Smooth muscle cell (in vitro differentiated cells): ENCODE measurements at regions not wholly inside any gene's neighbourhood (a gene's known extent, or its start where the extent isn't known, plus 50 kb on each side); places are given as distances from the start of the nearest gene placed in this dataset.

Experiments
- DNase-seq: peaks from one replicate; lab custom pipeline; 2025; ENCODE audit not compliant: unreplicated experiment; lab: John Stamatoyannopoulos, UW
- H2AFZ ChIP-seq: fragments of 200-600 bp; sonication (generic); 2 replicates; pipeline ENCODE4 v1.6.0; 2016; ENCODE audit warnings: antibody characterized with exemption, low read depth, mild to moderate bottlenecking
- H3F3A ChIP-seq: fragments of 200-600 bp; sonication (generic); 2 replicates; pipeline ENCODE4 v1.6.0; 2017; ENCODE audit warnings: antibody characterized with exemption, low read depth
- H3K27ac ChIP-seq: fragments of 200-600 bp; sonication (generic); 2 replicates; pipeline ENCODE4 v1.5.1; 2016; ENCODE audit warnings: low read depth, mild to moderate bottlenecking
- H3K27me3 ChIP-seq: fragments of 200-600 bp; sonication (generic); 2 replicates; pipeline ENCODE4 v1.6.1; 2016; ENCODE audit warnings: low read depth, mild to moderate bottlenecking
- H3K36me3 ChIP-seq: fragments of 200-600 bp; sonication (generic); 2 replicates; pipeline ENCODE4 v1.5.1; 2016; ENCODE audit warnings: low read depth
- H3K4me1 ChIP-seq: fragments of 200-600 bp; sonication (generic); 2 replicates; pipeline ENCODE4 v1.5.1; 2016; ENCODE audit warnings: low read depth
- H3K4me2 ChIP-seq: fragments of 200-600 bp; sonication (generic); 2 replicates; pipeline ENCODE4 v1.6.0; 2016; ENCODE audit warnings: mild to moderate bottlenecking
- H3K4me3 ChIP-seq: fragments of 200-600 bp; sonication (generic); 2 replicates; pipeline ENCODE4 v1.5.1; 2016; ENCODE audit warnings: mild to moderate bottlenecking
- H3K79me2 ChIP-seq: fragments of 200-600 bp; sonication (generic); 2 replicates; pipeline ENCODE4 v1.6.0; 2016; ENCODE audit warnings: low read depth, mild to moderate bottlenecking
- H3K9ac ChIP-seq: fragments of 200-600 bp; sonication (generic); 2 replicates; pipeline ENCODE4 v1.6.0; 2016; ENCODE audit warnings: low read depth
- H3K9me3 ChIP-seq: fragments of 200-600 bp; sonication (generic); replicated peaks from 2 replicates; pipeline ENCODE4 v1.5.1; 2016; ENCODE audit warnings: low read depth
- H4K20me1 ChIP-seq: fragments of 200-600 bp; sonication (generic); 2 replicates; pipeline ENCODE4 v1.6.0; 2016; ENCODE audit warnings: low read depth
- CTCF ChIP-seq: fragments of 200-600 bp; sonication (generic); IDR thresholded peaks from 2 replicates; pipeline ENCODE4 v1.5.1; 2017; ENCODE audit warnings: borderline replicate concordance, mild to moderate bottlenecking, antibody characterized with exemption; ENCODE audit not compliant: insufficient read depth, poor library complexity, severe bottlenecking
- WGBS: methylation state at CpG from one replicate; pipeline ENCODE4 v1.1.7; 2016; ENCODE audit warnings: low lambda C conversion rate; 5-methylcytosine and 5-hydroxymethylcytosine counted together

- no peak for TF ChIP-seq CTCF
- Histone ChIP-seq H4K20me1 (no peaks in the 10 kb centered on the region), H3K9me3 (no peaks in the 10 kb centered on the region), H3K4me2 (no peak overlapping the region), H3K36me3 (no peaks in the 10 kb centered on the region), H3K4me3 (no peak overlapping the region), H3K79me2 (no peaks in the 10 kb centered on the region), H3K4me1 (no peaks in the 10 kb centered on the region), H3K27me3 (peaks cover 7% of the 10 kb centered on the region), H2AFZ (no peak overlapping the region), H3K9ac (no peak overlapping the region), H3K27ac (no peak overlapping the region), H3F3A (no peaks in the 10 kb centered on the region)
- 69% methylated on average over 16 of the region's 16 CpGs for WGBS
- no peak for DNase-seq
These were observed 196.1 kb downstream of the TRIM29 start for GRCh38 chr11:119941636-119942411.

GRCh38 chr11:119941171-119941570, 196.7 kb downstream of the TRIM29 start:
- Histone ChIP-seq H4K20me1 (no peaks in the 10 kb centered on the region), H3K4me3 (no peak overlapping the region), H3K36me3 (no peaks in the 10 kb centered on the region), H3K9me3 (no peaks in the 10 kb centered on the region), H3K27ac (no peak overlapping the region), H3K9ac (no peak overlapping the region), H3K79me2 (no peaks in the 10 kb centered on the region), H3K27me3 (peaks cover 9% of the 10 kb centered on the region), H3K4me2 (no peak overlapping the region), H2AFZ (no peak overlapping the region), H3F3A (no peaks in the 10 kb centered on the region), H3K4me1 (no peaks in the 10 kb centered on the region)
- no peak for DNase-seq
- 74% methylated on average over 6 of the region's 6 CpGs for WGBS
- TF ChIP-seq CTCF = no peak

GRCh38 chr11:119940401-119940976, 197.4 kb downstream of the TRIM29 start:
- Histone ChIP-seq H3K4me3 (no peak overlapping the region), H3K4me1 (no peaks in the 10 kb centered on the region), H2AFZ (no peak overlapping the region), H3K27ac (no peak overlapping the region), H3K79me2 (no peaks in the 10 kb centered on the region), H3K9me3 (no peaks in the 10 kb centered on the region), H3K27me3 (peaks cover 9% of the 10 kb centered on the region), H3F3A (no peaks in the 10 kb centered on the region), H4K20me1 (no peaks in the 10 kb centered on the region), H3K36me3 (no peaks in the 10 kb centered on the region), H3K4me2 (no peak overlapping the region), H3K9ac (no peak overlapping the region)
- no peak for DNase-seq
- 88% methylated on average over 7 of the region's 7 CpGs for WGBS
- no peak for TF ChIP-seq CTCF
